CD14-positive monocyte (primary cell): ENCODE measurements at regions not wholly inside any gene's neighbourhood (a gene's known extent, or its start where the extent isn't known, plus 50 kb on each side); places are given as distances from the start of the nearest gene placed in this dataset.

Source experiments
- DNase-seq, 3 donors: peaks; one replicate each; pipeline ENCODE4 v3.0.0-alpha.2; 2011 to 2022
- H2AFZ ChIP-seq: 2 replicates; pipeline ENCODE4 v1.6.0; 2012; ENCODE audit warnings: mild to moderate bottlenecking, low read depth, low read length, inconsistent platforms; ENCODE audit not compliant: insufficient read depth, poor library complexity, severe bottlenecking
- H3K27ac ChIP-seq, 2 donors: 1 replicate in 1 of 2; 2 replicates in 1 of 2; pipeline ENCODE4 v1.5.1; 2012 to 2013; ENCODE audit warnings: low read length in 2 of 2, control low read depth in 1 of 2, inconsistent platforms in 1 of 2, low read depth in 1 of 2, mild to moderate bottlenecking in 1 of 2
- H3K27me3 ChIP-seq, 2 donors: one replicate each; pipeline versions ENCODE4 v1.6.0 to v1.6.1; 2011 to 2013; ENCODE audit warnings: low read length in 2 of 2; ENCODE audit not compliant: control insufficient read depth in 2 of 2, insufficient read depth in 2 of 2
- H3K36me3 ChIP-seq, 2 donors: replicated peaks in 1 of 2; 1 replicate in 1 of 2; 2 replicates in 1 of 2; pipeline versions ENCODE4 v1.5.1 to v1.6.1; 2012 to 2013; ENCODE audit warnings: low read length in 2 of 2, control low read depth in 1 of 2, inconsistent platforms in 1 of 2, mild to moderate bottlenecking in 1 of 2; ENCODE audit not compliant: insufficient read depth in 2 of 2, control insufficient read depth in 1 of 2
- H3K4me1 ChIP-seq, 2 donors: 1 replicate in 1 of 2; 2 replicates in 1 of 2; pipeline versions ENCODE4 v1.5.1 to v1.6.1; 2012 to 2013; ENCODE audit warnings: low read length in 2 of 2, control low read depth in 1 of 2, inconsistent platforms in 1 of 2, mild to moderate bottlenecking in 1 of 2, moderate library complexity in 1 of 2; ENCODE audit not compliant: insufficient read depth in 2 of 2, control insufficient read depth in 1 of 2
- H3K4me2 ChIP-seq: replicated peaks from 2 replicates; pipeline ENCODE3; 2012; ENCODE audit warnings: low read length, moderate library complexity, mild to moderate bottlenecking; ENCODE audit not compliant: poor library complexity, severe bottlenecking; ENCODE audit errors: extremely low read depth
- H3K4me3 ChIP-seq, 3 experiments: fragments of 200-600 bp in 1 of 3; sonication (generic) in 1 of 3; replicated peaks in 1 of 3; 1 replicate in 2 of 3; 2 replicates in 1 of 3; pipeline ENCODE4 v1.5.1; 2011 to 2013; ENCODE audit warnings: low read length in 3 of 3, mild to moderate bottlenecking in 3 of 3, control low read depth in 2 of 3, low read depth in 2 of 3, inconsistent platforms in 1 of 3, moderate library complexity in 1 of 3
- H3K79me2 ChIP-seq: 2 replicates; pipeline ENCODE4 v1.6.0; 2012; ENCODE audit warnings: mild to moderate bottlenecking, control low read depth, inconsistent platforms, low read length, moderate library complexity; ENCODE audit not compliant: insufficient read depth
- H3K9ac ChIP-seq: 2 replicates; pipeline ENCODE4 v1.6.0; 2017; ENCODE audit warnings: low read length, mild to moderate bottlenecking; ENCODE audit not compliant: insufficient read depth, poor library complexity, severe bottlenecking
- H3K9me3 ChIP-seq, 2 donors: replicated peaks in 1 of 2; 1 replicate in 1 of 2; 2 replicates in 1 of 2; pipeline versions ENCODE4 v1.5.1 to v1.6.1; 2012 to 2013; ENCODE audit warnings: low read length in 2 of 2, control low read depth in 1 of 2; ENCODE audit not compliant: control insufficient read depth in 1 of 2, insufficient read depth in 1 of 2
- H4K20me1 ChIP-seq: 2 replicates; pipeline ENCODE4 v1.6.0; 2012; ENCODE audit warnings: mild to moderate bottlenecking, low read length, control low read depth, moderate library complexity; ENCODE audit not compliant: insufficient read depth
- H3K27ac Mint-ChIP-seq, 7 donors: one replicate each; pipeline ENCODE4 v1.8.0; 2020; ENCODE audit warnings: mild to moderate bottlenecking in 7 of 7, mixed read lengths in 7 of 7, moderate library complexity in 6 of 7, inconsistent platforms in 2 of 7
- H3K27me3 Mint-ChIP-seq, 3 donors: one replicate each; pipeline ENCODE4 v1.8.0; 2021 to 2022; ENCODE audit warnings: low read depth in 3 of 3, mild to moderate bottlenecking in 3 of 3, mixed read lengths in 3 of 3, moderate library complexity in 3 of 3, inconsistent platforms in 1 of 3
- H3K36me3 Mint-ChIP-seq, 2 donors: one replicate each; pipeline ENCODE4 v1.8.0; 2020; ENCODE audit warnings: mixed read lengths in 2 of 2, inconsistent platforms in 1 of 2, mild to moderate bottlenecking in 1 of 2
- H3K4me1 Mint-ChIP-seq: one replicate; pipeline ENCODE4 v1.8.0; 2020; ENCODE audit warnings: mild to moderate bottlenecking, mixed read lengths
- H3K4me3 Mint-ChIP-seq, 2 donors: one replicate each; pipeline ENCODE4 v1.8.0; 2020; ENCODE audit warnings: mild to moderate bottlenecking in 2 of 2, mixed read lengths in 2 of 2, moderate library complexity in 1 of 2
- H3K9me3 Mint-ChIP-seq, 7 donors: one replicate each; pipeline ENCODE4 v1.8.0; 2020 to 2022; ENCODE audit warnings: mixed read lengths in 7 of 7, mild to moderate bottlenecking in 6 of 7, moderate library complexity in 6 of 7, inconsistent platforms in 2 of 7
- WGBS: methylation state at CpG from one replicate; pipeline ENCODE4 v1.1.5; 2013; ENCODE audit warnings: missing lambda C conversion rate; ENCODE audit not compliant: insufficient coverage; 5-methylcytosine and 5-hydroxymethylcytosine counted together
- intact Hi-C, 2 donors: fragments of 100-400 bp; cut with micrococcal nuclease; formaldehyde crosslinking; loops; one replicate each; pipeline versions ENCODE4 v1.15.0 to v1.15.1; 2023
- TF ChIP-seq, protein P1 (sequence below): fragments of 200-600 bp; IDR thresholded peaks from one replicate; pipeline ENCODE4 v1.8.0; 2022; ENCODE audit warnings: antibody characterized with exemption, mild to moderate bottlenecking

DNA sequence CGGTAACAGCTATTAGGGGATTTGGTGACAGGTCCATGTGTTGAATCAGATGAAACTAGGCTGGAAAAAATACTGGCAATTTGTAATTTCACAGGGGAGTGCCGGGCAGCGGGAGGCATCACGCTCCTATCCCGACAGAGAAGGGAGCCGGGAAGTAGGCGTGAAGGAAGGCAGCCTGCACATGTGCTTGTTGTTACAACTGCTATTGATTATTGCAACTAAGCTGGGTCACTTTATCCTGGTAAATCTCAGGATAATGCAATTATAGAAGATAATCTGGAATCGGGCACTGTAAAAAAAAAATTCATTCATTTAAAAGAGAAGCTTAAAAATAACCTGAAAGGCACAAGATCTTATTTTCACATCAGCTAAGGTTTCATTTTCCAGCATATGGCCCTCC is 180.6 kb downstream of the FOXL1 start:
- Histone ChIP-seq H3K36me3 (no peaks in the 10 kb centered on the region), H3K9ac (no peak overlapping the region), H3K27me3 (peaks cover 0 to 11% of the 10 kb centered on the region in 2 donors), H3K79me2 (no peaks in the 10 kb centered on the region), H3K27ac (no peak overlapping the region), H3K4me1 (no peaks in the 10 kb centered on the region), H3K9me3 (no peaks in the 10 kb centered on the region), H3K4me3 (no peak overlapping the region), H4K20me1 (no peaks in the 10 kb centered on the region), H2AFZ (no peak overlapping the region), H3K4me2 (no peak overlapping the region)
- Mint-ChIP-seq H3K9me3 (no peaks in the 10 kb centered on the region), H3K4me1 (peaks cover 5% of the 10 kb centered on the region), H3K27me3 (peaks cover 45 to 52% (median 47%) of the 10 kb centered on the region in 3 donors), H3K27ac (no peak overlapping the region), H3K4me3 (peak overlapping the region in 1 of 2 donors; percentile 68), H3K36me3 (no peaks in the 10 kb centered on the region)
- no peak for DNase-seq
- TF ChIP-seq, protein P1, sequence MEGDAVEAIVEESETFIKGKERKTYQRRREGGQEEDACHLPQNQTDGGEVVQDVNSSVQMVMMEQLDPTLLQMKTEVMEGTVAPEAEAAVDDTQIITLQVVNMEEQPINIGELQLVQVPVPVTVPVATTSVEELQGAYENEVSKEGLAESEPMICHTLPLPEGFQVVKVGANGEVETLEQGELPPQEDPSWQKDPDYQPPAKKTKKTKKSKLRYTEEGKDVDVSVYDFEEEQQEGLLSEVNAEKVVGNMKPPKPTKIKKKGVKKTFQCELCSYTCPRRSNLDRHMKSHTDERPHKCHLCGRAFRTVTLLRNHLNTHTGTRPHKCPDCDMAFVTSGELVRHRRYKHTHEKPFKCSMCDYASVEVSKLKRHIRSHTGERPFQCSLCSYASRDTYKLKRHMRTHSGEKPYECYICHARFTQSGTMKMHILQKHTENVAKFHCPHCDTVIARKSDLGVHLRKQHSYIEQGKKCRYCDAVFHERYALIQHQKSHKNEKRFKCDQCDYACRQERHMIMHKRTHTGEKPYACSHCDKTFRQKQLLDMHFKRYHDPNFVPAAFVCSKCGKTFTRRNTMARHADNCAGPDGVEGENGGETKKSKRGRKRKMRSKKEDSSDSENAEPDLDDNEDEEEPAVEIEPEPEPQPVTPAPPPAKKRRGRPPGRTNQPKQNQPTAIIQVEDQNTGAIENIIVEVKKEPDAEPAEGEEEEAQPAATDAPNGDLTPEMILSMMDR = no peak
- WGBS = 79% methylated on average over 7 of the region's 8 CpGs
- intact Hi-C loops = no loop called here

DNA sequence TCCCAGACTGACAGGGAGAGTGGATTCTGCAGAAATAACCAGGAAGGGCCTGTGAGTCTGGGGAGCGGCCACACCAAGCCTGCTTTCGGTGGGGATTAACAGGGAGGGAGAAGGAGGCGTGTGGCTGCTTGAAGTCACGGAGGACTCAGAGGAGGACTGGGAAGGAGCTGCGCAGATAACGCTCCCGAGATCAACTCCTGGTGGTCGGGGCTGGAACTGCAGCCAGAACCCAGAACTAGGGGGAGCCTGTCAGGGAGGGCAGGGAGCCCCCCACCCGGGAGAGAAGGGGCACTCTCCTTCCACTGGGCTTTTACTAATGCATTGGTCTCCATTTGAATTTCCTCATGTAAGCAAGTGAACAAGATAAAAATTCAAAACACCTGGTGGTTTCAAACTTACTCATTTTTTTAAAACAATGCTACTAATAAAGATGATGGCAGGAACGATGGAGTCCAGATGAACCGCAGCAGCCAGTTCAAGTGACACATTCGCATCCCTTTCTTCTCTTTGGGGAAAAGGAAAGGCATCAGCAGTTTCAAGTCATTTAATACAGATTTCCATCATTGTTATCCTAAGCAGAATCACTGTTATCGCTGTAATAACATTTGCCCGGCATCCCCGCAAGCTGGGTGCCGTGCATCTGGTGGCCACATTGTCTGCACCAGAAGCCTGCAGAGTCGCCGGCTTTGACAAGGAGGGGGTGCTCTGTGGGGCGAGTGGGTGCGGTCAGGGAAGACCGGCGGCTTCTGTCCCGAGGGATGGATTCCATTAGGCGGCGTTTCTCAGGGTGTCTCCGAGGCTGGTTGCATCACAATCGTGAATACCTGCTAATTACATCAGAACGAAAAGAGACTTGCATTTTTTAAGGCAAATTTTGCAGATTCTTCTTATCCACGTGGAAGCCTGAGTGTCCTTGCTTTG is 183.0 kb downstream of the FOXL1 start:
- Histone ChIP-seq H3K27me3 (peaks cover 0 to 9% of the 10 kb centered on the region in 2 donors), H2AFZ (no peak overlapping the region), H3K4me3 (no peak overlapping the region), H3K4me2 (no peak overlapping the region), H3K9ac (no peak overlapping the region), H3K27ac (no peak overlapping the region), H3K4me1 (no peaks in the 10 kb centered on the region), H3K79me2 (no peaks in the 10 kb centered on the region), H3K9me3 (no peaks in the 10 kb centered on the region), H4K20me1 (no peaks in the 10 kb centered on the region), H3K36me3 (no peaks in the 10 kb centered on the region)
- TF ChIP-seq, protein P1 = peak; percentile 88
- no peak overlapping the region for H3K27ac Mint-ChIP-seq
- DNase-seq = peak in 1 of 3 donors; percentile 11
- no peaks in the 10 kb centered on the region for H3K36me3 Mint-ChIP-seq
- WGBS = 30% methylated on average over 23 of the region's 29 CpGs
- H3K4me3 Mint-ChIP-seq = peak overlapping the region in 1 of 2 donors; percentile 39
- H3K27me3 Mint-ChIP-seq = peaks cover 41 to 49% (median 43%) of the 10 kb centered on the region in 3 donors
- H3K4me1 Mint-ChIP-seq = peaks cover 5% of the 10 kb centered on the region
- peaks cover 0 to 3% (median 0%) of the 10 kb centered on the region in 7 donors for H3K9me3 Mint-ChIP-seq
- intact Hi-C loops = no loop called here
